Esophagus muscularis mucosa (tissue), 4 donors: ENCODE measurements at regions not wholly inside any gene's neighbourhood (a gene's known extent, or its start where the extent isn't known, plus 50 kb on each side); places are given as distances from the start of the nearest gene placed in this dataset.

Experiments used
- EP300 ChIP-seq: sonication (generic); formaldehyde crosslinking; IDR thresholded peaks from one replicate; pipeline ENCODE4 v1.6.1; 2017; ENCODE audit warnings: antibody characterized with exemption
- POLR2A ChIP-seq: fragments of 450-650 bp; IDR thresholded peaks from one replicate; pipeline ENCODE4 v1.6.1; 2017; ENCODE audit warnings: antibody characterized with exemption, moderate library complexity, mild to moderate bottlenecking, low read depth
- POLR2AphosphoS5 ChIP-seq, 2 donors: sonication (generic); formaldehyde crosslinking; IDR thresholded peaks; one replicate each; pipeline ENCODE4 v1.6.1; 2017; ENCODE audit warnings: antibody characterized with exemption in 2 of 2
- TF ChIP-seq, protein P1 (sequence below), 3 experiments: fragments of 200-600 bp in 2 of 3; fragments of 450-650 bp in 1 of 3; sonication (generic) in 2 of 3; IDR thresholded peaks; one replicate each; pipeline ENCODE4 v1.5.1; 2017 to 2019; ENCODE audit warnings: antibody characterized with exemption in 3 of 3, mild to moderate bottlenecking in 2 of 3, moderate library complexity in 1 of 3

DNA sequence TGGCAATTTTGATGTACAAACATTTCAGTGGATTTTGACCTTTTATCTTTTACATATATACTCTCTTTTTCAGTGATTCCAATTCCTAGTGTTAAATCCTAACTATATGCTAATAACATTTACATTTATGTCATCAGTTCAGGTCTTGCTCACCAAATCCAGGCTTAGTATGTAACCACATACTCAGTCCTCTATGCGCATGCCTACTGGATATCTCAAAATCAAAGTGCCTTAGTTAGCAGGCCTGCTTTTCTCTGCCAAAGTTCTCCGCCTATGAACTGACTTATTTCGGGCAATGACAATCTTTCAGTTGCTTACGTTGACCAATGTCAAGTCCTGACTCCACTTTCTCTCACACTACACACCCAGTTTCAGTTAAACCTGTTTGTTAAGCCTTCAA lies 478.5 kb upstream of the SLITRK1 start:
- TF ChIP-seq, protein P1, sequence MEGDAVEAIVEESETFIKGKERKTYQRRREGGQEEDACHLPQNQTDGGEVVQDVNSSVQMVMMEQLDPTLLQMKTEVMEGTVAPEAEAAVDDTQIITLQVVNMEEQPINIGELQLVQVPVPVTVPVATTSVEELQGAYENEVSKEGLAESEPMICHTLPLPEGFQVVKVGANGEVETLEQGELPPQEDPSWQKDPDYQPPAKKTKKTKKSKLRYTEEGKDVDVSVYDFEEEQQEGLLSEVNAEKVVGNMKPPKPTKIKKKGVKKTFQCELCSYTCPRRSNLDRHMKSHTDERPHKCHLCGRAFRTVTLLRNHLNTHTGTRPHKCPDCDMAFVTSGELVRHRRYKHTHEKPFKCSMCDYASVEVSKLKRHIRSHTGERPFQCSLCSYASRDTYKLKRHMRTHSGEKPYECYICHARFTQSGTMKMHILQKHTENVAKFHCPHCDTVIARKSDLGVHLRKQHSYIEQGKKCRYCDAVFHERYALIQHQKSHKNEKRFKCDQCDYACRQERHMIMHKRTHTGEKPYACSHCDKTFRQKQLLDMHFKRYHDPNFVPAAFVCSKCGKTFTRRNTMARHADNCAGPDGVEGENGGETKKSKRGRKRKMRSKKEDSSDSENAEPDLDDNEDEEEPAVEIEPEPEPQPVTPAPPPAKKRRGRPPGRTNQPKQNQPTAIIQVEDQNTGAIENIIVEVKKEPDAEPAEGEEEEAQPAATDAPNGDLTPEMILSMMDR (IDR thresholded peaks at IDR 0.05): no peak
- TF ChIP-seq POLR2A (no peak), POLR2AphosphoS5 (IDR thresholded peaks at IDR 0.05) (no peak), EP300 (no peak)
